Heart left ventricle (tissue), 16 donors: ENCODE measurements at regions not wholly inside any gene's neighbourhood (a gene's known extent, or its start where the extent isn't known, plus 50 kb on each side); places are given as distances from the start of the nearest gene placed in this dataset.

Experiments used
- ATAC-seq, 4 donors: fragments of 200-7000 bp; cut with Tn5 transposase; one replicate each; pipeline ENCODE4 v1.9.1; 2020 to 2022; ENCODE audit warnings: moderate library complexity in 4 of 4, mild to moderate bottlenecking in 3 of 4, moderate number of reproducible peaks in 1 of 4
- DNase-seq, 5 donors: peaks; one replicate each; pipeline ENCODE4 v3.0.0-alpha.2; 2020
- H3K27ac ChIP-seq, 12 donors: fragments of 200-600 bp; sonication (generic) in 4 of 12; one replicate each; pipeline versions ENCODE4 v1.5.0 to v1.8.0; 2016 to 2022; ENCODE audit warnings: mild to moderate bottlenecking in 2 of 12
- H3K27me3 ChIP-seq, 9 donors: fragments of 200-600 bp; sonication (generic) in 2 of 9; one replicate each; pipeline versions ENCODE4 v1.5.1 to v1.8.0; 2016 to 2022; ENCODE audit warnings: mild to moderate bottlenecking in 3 of 9
- H3K36me3 ChIP-seq, 9 donors: fragments of 200-600 bp; sonication (generic) in 2 of 9; one replicate each; pipeline versions ENCODE4 v1.5.0 to v1.8.0; 2018 to 2022; ENCODE audit warnings: mild to moderate bottlenecking in 2 of 9
- H3K4me1 ChIP-seq, 12 donors: fragments of 200-600 bp; sonication (generic) in 4 of 12; one replicate each; pipeline versions ENCODE4 v1.5.0 to v1.8.0; 2016 to 2022; ENCODE audit warnings: mild to moderate bottlenecking in 3 of 12
- H3K4me3 ChIP-seq, 12 donors: fragments of 200-600 bp; sonication (generic) in 4 of 12; one replicate each; pipeline versions ENCODE4 v1.5.0 to v1.8.0; 2017 to 2022; ENCODE audit warnings: mild to moderate bottlenecking in 9 of 12, moderate library complexity in 4 of 12
- H3K9me3 ChIP-seq, 12 donors: fragments of 200-600 bp; sonication (generic) in 4 of 12; one replicate each; pipeline versions ENCODE4 v1.5.0 to v1.8.0; 2016 to 2022; ENCODE audit warnings: mild to moderate bottlenecking in 1 of 12
- CTCF ChIP-seq, 12 donors: fragments of 200-600 bp; sonication (generic) in 4 of 12; IDR thresholded peaks; one replicate each; pipeline versions ENCODE4 v1.5.0 to v1.8.0; 2018 to 2022; ENCODE audit warnings: antibody characterized with exemption in 12 of 12, mild to moderate bottlenecking in 5 of 12
- POLR2A ChIP-seq, 2 donors: fragments of 450-650 bp; IDR thresholded peaks; one replicate each; pipeline ENCODE4 v1.6.1; 2017; ENCODE audit warnings: antibody characterized with exemption in 2 of 2, mild to moderate bottlenecking in 2 of 2, moderate library complexity in 2 of 2
- WGBS, 4 donors: extraction: QIAGEN DNeasy Blood & Tissue Kit in 2 of 4; methylation state at CpG; one replicate each; pipeline versions ENCODE4 v1.1.5 to v1.1.7; 2013 to 2018; 5-methylcytosine and 5-hydroxymethylcytosine counted together
- intact Hi-C, 10 donors: fragments of 100-400 bp; cut with DNase I; formaldehyde crosslinking; loops; one replicate each; pipeline versions ENCODE4 v1.11.1 to v1.14.2; 2022
- donor health status: ischemic (EF 13 %, LVEDD 7.1; RV severe dilation, severe dysfunction).
- donor health status: healthy with polysubstance abuse.
- donor health status: DM: no; HTN: yes; CAD: no.
- donor health status: DM: no; HTN: no; CAD: no.
- donor health status: ischemic (EF 25% LVEDD 6.9; RV normal size, moderate dysfunction).
- donor health status: ischemic (EF 25% LVEDD 5.7; RV mildly dilated, moderate dysfunction).
- donor health status: healthy.
- donor health status: DM: yes; HTN: yes; CAD: no.
- donor health status: ischemic (EF 35%, LVEDD 5.7; RV mildly dilated, moderate dysfunction).
- donor health status: nonischemic (EF 11% LVEDD 7.7; RV severe dilation, severe dysfunction).
- donor health status: DM: yes; HTN: yes; CAD: no.
- donor health status: PGD.
- donor health status: ischemic (EF 29% LVEDD 5.4; RV normal size, mild dysfunction).
- donor health status: nonischemic (EF 23%, LVEDD 6.1; RV moderate dilation, normal function).

DNA sequence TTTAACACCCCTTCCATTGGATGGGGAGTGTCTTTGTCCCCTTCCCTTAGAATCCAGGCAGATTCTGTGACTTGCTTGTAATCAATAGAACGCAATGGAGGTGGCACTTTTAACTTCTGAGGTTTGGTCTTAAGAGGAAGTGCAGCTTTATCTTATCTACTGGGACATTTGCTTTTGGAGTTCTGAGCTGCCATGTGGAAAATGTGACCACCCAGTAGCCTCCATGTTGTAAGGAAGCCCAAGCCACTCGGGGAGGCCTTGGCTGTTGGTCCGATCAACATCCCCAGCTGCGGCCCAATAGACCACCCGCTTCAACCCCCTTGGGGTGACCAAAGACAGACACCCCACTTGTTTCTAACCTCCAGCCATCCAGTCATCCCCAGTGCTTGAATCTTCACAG lies 86.3 kb upstream of the FAM171A1 start:
- H3K4me1 ChIP-seq, result peaks cover 0 to 11% (median 0%) of the 10 kb centered on the region in 12 donors
- ATAC-seq (no peak), DNase-seq (no peak)
- H3K36me3 ChIP-seq, result no peaks in the 10 kb centered on the region
- WGBS, 4 donors, result 89 to 97% (median 94%) methylated on average over 5 of the region's 5 CpGs
- H3K9me3 ChIP-seq, result peaks cover 0 to 4% (median 0%) of the 10 kb centered on the region in 12 donors
- no peak for TF ChIP-seq CTCF (IDR thresholded peaks at IDR 0.05)
- TF ChIP-seq POLR2A (IDR thresholded peaks at IDR 0.05), result no peak
- H3K27ac ChIP-seq, result no peak overlapping the region
- intact Hi-C loops, result no loop called here
- H3K27me3 ChIP-seq, result peaks cover 0 to 10% (median 0%) of the 10 kb centered on the region in 9 donors
- H3K4me3 ChIP-seq, result no peak overlapping the region

- no peak for TF ChIP-seq POLR2A (IDR thresholded peaks at IDR 0.05)
- TF ChIP-seq CTCF (IDR thresholded peaks at IDR 0.05), result no peak
- Histone ChIP-seq H3K4me1 (peaks cover 0 to 4% (median 0%) of the 10 kb centered on the region in 12 donors), H3K9me3 (peaks cover 0 to 4% (median 0%) of the 10 kb centered on the region in 12 donors), H3K4me3 (no peak overlapping the region), H3K36me3 (no peaks in the 10 kb centered on the region), H3K27me3 (peaks cover 0 to 14% (median 0%) of the 10 kb centered on the region in 9 donors), H3K27ac (no peak overlapping the region)
- intact Hi-C loops, result no loop called here
- DNase-seq (no peak), ATAC-seq (no peak)
These were observed 84.4 kb upstream of the FAM171A1 start for GRCh38 chr10:15455456-15455855.

GRCh38 chr10:15453926-15454325 lies 82.8 kb upstream of the FAM171A1 start:
- ATAC-seq, result no peak
- Histone ChIP-seq H3K4me3 (no peak overlapping the region), H3K27me3 (peaks cover 0 to 22% (median 0%) of the 10 kb centered on the region in 9 donors), H3K4me1 (peaks cover 0 to 4% (median 0%) of the 10 kb centered on the region in 12 donors), H3K9me3 (peaks cover 0 to 4% (median 0%) of the 10 kb centered on the region in 12 donors), H3K27ac (no peak overlapping the region), H3K36me3 (no peaks in the 10 kb centered on the region)
- 51 to 70% (median 68%) methylated on average over 3 of the region's 3 CpGs for WGBS, 4 donors
- no peak for TF ChIP-seq POLR2A (IDR thresholded peaks at IDR 0.05)
- TF ChIP-seq CTCF (IDR thresholded peaks at IDR 0.05), result no peak
- DNase-seq, result no peak
- intact Hi-C loops, result no loop called here

DNA sequence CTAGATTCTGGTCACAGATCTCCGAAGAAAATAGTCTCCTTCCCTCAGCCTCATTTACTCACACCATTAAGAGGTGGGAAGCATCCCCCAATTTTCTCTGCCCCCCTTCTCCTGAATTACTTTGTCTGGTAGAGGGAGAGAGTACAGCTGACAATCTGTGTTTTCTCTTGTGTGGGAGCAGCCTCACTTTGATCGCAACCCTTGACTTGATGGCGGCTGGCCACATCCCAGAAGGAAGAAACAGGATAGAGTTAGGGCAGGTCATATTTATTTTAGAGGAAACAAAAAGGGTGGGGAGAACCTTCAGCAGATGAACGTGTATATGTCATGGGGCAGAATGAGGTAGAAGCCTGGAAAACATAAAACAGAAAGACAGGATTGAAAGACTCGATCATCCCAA lies 82.4 kb upstream of the FAM171A1 start:
- TF ChIP-seq POLR2A (IDR thresholded peaks at IDR 0.05) (no peak), CTCF (IDR thresholded peaks at IDR 0.05) (no peak)
- no peak overlapping the region for H3K27ac ChIP-seq
- H3K27me3 ChIP-seq, result peaks cover 0 to 17% (median 0%) of the 10 kb centered on the region in 9 donors
- no peak overlapping the region for H3K4me3 ChIP-seq
- DNase-seq (no peak), ATAC-seq (no peak)
- peaks cover 0 to 4% (median 0%) of the 10 kb centered on the region in 12 donors for H3K4me1 ChIP-seq
- WGBS, 4 donors, result 48 to 59% (median 53%) methylated on average over 5 of the region's 5 CpGs
- H3K9me3 ChIP-seq, result peaks cover 0 to 4% (median 0%) of the 10 kb centered on the region in 12 donors
- no peaks in the 10 kb centered on the region for H3K36me3 ChIP-seq
- intact Hi-C loops, result no loop called here
